Activated CD8-positive, alpha-beta memory T cell treated with anti-CD3 and anti-CD28 coated beads, Interleukin-2, amount 50 U/mL, for 4 hours (primary cell): ENCODE measurements at regions not wholly inside any gene's neighbourhood (a gene's known extent, or its start where the extent isn't known, plus 50 kb on each side); places are given as distances from the start of the nearest gene placed in this dataset.
"Not testable (repeated sequence)": the region's sequence is repeated elsewhere in the genome, so short reads cannot be mapped to it uniquely, and the experiment has no call there.

Experiments
- DNase-seq: peaks from one replicate; pipeline ENCODE4 v3.0.0-alpha.2; 2020

- DNase-seq, result no peak
These were observed 183.1 kb upstream of the RREB1 start for GRCh38 chr6:6924708-6925107.

DNA sequence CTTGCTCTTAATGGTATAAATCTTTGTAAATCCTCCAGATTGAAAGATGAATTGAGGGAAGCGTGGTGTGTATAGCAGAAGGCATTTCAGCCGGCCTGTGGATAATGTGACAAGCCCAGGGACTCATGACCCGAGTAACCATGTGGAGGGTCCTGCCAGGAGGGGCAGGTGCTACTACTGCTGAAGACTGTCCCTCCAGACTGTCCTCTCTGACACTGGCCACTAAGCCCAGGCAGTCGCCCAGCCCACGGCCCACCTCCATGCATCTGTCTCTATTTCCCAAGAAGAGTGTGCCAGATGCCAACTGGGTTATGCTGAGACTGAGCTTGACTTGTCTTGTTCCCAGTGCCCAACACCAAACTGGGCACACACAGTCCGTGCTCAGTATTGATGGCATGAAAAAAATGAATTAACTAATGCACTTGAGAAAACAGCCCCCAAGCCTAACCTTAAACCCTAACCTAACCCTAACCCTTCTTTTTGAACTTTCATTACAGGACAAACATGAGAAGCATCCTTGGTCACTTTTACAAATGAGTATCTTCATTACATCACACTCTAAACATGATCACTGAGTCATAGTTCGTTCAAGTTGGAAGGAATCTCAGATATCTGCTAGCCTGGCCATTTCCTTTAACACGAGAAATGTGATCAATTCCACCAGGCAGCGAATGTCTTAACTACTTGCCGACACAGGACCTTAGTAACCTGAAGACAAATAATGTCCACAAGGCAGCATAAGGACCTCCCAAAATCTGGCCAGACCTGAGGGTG lies 182.2 kb upstream of the RREB1 start:
- DNase-seq, result no peak

DNA sequence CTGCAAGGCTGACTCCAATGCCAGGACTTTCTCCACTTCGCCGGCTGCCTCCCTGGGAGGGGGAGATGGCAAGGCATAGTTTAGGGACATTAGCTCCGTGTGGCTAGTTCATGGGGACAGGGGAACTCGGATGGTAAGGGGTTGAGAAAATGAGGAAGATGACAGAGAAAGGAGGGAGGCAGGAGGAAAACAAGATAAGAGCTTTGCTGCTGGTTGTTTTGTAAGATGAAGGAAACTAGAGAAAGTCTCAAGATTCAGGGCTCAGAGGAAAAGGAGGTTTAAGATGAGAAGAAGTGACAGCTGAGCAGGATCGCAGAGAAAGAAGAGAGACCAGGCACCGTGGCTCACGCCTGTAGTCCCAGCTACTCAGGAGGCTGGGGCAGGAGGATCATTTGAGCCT lies 180.9 kb upstream of the RREB1 start:
- DNase-seq, result no peak

DNA sequence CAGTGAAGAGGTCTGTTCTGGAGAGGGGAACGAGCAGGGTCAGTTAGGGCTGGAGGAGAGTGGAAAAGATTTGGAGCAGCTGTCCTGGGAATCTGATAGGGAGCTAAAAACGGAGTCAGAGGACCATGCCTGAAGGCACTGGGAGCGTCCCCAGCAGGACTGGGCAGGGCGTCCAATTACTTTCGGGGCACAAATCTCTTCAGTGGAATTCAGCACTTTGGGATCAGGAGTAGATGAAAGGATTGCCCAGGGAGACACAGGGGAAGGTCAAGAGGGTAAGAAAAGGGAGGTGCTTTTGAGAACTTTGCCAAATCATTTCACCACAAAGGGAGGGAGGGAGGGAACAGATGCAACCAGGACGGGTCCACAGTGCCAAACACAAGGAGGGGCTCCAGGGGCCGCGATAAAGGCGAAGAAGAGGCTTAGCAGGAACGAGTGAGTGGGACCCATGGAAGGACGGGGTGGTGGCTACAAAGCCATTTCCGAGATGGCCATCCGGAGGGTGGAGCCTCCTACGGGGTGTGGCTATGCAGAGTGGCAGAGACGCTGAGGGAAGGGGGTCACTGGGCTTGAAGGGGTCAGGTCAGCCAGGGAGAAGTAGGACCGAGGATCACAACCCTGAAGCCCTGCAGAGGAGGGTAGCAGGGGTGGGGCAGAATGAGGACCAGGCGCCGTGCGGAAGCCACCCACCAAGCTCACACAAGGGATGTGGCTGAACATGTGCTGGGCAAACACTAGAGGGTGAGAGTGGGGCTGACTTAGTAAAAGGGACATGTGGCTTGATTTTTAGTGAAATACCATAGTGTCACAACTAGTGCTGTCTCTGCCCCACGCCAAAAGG lies 180.0 kb upstream of the RREB1 start:
- no peak for DNase-seq

DNA sequence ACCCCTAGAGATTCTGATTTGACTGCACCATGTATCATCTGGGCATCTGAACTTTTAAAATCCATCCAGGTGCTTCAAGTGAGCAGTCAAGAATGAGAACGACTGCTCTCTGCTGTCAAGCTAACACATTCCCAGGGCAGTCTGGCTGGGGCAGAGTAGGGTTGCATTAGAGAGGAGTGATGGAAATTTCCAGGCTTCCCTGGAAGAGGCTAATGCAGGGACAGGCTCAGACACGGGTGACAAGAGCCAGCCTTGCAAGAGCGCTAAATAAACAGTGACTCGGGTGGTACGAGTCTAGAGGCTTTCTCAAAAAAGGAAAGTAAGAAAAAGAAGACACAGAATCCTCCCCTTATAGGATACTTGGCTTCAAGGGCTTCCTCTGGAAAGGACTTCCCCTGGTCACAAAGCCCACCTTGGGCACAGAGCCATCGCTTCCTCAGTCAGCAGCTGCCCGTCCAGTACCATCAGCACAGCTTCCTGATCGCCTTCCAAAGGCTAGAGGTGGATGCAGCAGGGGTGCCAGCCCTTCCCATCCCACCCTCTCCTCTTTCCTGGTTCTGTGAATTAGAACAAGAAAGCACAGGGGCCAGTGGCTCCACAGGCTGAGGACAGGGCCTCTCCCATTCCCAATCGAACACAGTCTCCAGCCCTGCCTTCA lies 177.4 kb upstream of the RREB1 start:
- DNase-seq, result no peak

- DNase-seq, result no peak
These were observed 176.4 kb upstream of the RREB1 start for GRCh38 chr6:6931071-6932025.

- no peak for DNase-seq
These were observed 175.4 kb upstream of the RREB1 start for GRCh38 chr6:6932341-6932740.

DNA sequence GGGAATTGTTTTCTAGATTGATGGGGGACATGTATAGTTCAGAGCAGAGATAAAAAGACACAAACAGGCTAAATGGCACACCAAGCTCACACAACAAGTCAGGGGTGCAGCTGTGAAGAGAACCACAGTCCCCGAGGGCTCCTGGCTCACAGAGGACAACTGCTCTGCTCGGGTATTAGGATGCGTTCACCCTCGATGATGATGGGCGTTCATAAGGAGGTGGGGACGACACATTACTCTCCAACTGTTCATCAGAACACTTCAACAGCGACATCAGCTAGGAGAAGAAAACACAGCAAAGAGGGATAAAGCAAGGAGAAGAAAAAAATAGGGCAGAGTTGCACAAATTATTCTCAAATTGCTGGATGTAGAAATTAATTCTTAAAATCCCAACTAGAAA lies 174.8 kb upstream of the RREB1 start:
- no peak for DNase-seq

- DNase-seq, result no peak
These were observed 167.4 kb upstream of the RREB1 start for GRCh38 chr6:6940031-6941025.

- DNase-seq, result no peak
These were observed 166.6 kb upstream of the RREB1 start for GRCh38 chr6:6941201-6941600.

DNA sequence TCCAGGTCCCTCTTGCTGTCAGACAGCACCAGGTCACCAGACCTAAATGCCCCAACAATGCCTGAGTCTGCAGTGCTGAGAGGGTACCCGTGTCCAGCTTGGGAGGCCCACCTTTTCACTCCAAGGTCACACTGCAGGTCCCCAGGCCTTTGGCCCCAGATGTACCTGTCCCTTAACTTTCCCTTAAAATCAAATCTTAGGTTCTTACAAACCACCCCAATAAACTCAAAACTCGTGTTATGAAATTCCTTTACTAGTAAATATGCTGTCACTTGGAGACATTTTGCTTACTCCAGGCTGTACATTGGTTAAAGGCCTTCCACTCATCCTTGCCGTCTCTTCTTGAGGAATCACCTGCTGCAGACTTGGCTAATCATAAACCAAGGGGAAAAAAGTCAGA lies 165.7 kb upstream of the RREB1 start:
- DNase-seq, result no peak

DNA sequence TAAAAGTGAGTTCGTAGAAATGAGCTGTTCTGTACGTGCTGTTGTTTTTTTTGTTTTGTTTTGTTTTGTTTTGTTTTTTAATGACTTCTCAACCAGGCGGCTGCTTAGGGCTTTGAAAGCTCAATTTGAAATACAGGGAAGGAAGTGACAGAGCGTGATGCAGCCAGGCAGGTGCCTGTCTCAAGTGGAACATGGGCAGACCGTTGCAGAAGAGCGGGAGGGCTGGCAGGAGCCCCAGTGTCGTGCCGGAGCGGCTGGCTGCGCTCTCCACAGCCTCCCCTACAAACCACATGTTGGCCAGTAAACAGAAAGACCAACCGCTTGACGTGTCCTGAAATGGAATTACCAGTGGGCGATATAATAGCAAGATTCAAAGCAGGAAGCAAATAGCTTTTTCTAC lies 164.9 kb upstream of the RREB1 start:
- DNase-seq, result no peak

DNA sequence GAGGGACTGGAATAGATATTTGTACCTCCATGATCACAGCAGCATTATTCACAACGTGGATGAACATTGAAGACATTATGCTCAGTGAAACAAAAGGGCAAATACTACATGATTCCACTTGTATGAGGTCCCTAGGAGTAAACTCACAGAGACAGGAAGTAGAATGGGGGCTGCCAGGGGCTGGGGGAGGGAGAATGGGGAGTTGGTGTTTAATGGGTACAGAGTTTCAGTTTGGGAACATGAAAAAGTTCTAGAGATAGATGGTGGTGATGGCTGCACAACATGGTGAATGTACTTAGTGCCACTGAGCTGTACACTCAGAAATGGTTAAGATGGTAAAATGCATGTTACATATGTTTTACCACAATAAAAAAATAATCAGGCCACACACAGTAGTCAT lies 164.3 kb upstream of the RREB1 start:
- no peak for DNase-seq

- no peak for DNase-seq
These were observed 161.3 kb upstream of the RREB1 start for GRCh38 chr6:6946206-6947155.

GRCh38 chr6:6950373-6951145 lies 157.2 kb upstream of the RREB1 start:
- no peak for DNase-seq

GRCh38 chr6:6951355-6951754 lies 156.4 kb upstream of the RREB1 start:
- DNase-seq, result no peak

GRCh38 chr6:6952484-6952883 lies 155.3 kb upstream of the RREB1 start:
- DNase-seq, result no peak

DNA sequence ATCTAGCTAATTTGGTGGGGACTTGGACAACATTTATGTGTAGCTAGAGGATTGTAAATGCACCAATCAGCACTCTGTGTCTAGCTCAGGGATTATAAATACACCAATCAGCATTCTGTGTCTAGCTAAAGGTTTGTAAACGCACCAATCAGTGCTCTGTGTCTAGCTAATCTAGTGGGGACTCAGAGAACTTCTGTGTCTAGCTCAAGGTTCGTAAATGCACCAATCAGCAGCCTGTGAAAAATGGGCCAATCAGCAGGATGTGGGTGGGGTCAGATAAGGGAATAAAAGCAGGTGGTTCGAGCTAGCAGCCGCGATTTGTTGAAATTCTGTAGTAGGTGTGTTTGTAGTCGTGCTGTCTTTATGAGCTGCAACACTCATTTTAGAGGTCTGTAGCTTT lies 154.8 kb upstream of the RREB1 start:
- DNase-seq, result not testable (repeated sequence)

DNA sequence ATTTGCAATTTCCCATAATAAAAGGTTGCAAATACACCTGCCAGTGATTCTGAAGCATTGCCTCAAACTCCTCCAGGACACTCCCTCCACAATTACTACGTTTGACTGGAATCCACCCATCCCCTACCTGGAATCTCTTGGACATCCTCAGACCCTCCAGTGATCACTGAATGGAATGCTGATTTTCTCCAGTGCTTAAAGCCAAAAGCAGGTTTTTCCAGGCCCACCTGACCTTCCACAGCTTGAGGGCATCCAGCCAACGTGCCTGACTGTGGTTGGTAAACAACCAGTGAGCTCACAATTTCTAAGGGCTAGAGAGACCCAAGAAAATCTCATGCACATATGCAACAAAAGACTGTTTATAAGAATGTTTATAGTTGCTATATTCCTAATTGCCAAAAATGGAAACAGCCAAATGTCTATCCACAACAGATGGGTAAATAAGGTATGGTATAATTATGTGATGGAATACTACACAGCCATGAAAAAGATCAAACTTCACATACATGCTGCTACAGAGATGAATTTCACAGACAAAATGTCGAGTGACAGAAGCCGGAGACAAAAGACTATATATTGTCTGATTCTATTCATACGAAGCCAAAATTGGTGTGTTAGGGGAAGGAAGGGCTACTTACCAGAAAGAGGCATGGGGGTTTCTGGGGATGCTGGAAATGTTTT lies 147.1 kb upstream of the RREB1 start:
- no peak for DNase-seq
